HG02852 (cell line): ENCODE measurements at regions not wholly inside any gene's neighbourhood (a gene's known extent, or its start where the extent isn't known, plus 50 kb on each side); places are given as distances from the start of the nearest gene placed in this dataset.
"Not testable (repeated sequence)": the region's sequence is repeated elsewhere in the genome, so short reads cannot be mapped to it uniquely, and the experiment has no call there.

Source experiments
- ATAC-seq: cut with Tn5 transposase; IDR thresholded peaks from one replicate; pipeline ENCODE4 v1.9.1; 2021; ENCODE audit warnings: mild to moderate bottlenecking, moderate library complexity; ENCODE audit not compliant: unreplicated experiment

DNA sequence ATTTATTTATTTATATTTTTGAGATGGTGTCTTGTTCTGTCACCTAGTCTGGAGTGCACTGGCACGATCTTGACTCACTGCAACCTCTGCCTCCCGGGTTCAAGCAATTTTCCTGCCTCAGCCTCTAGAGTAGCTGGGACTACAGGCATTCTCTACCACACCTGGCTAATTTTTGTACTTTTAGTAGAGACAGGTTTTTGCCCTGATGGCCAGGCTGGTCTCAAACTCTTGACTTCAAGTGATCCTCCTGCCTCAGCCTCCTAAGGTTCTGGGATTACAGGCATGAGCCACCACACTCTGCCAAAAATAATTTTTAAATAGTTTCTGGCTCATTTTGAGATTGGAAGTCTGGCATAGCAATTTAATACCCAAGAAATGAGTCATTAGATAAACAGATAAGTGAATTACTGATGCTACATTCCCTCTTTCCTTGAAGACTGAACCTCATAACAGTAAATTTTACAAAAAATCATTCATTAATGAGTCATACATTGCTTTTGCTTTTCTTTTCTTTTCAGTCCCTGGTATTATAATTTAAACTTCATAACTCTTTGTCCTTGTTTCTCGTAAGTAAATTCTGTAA is 881.6 kb upstream of the PIK3C3 start:
- ATAC-seq = no peak

DNA sequence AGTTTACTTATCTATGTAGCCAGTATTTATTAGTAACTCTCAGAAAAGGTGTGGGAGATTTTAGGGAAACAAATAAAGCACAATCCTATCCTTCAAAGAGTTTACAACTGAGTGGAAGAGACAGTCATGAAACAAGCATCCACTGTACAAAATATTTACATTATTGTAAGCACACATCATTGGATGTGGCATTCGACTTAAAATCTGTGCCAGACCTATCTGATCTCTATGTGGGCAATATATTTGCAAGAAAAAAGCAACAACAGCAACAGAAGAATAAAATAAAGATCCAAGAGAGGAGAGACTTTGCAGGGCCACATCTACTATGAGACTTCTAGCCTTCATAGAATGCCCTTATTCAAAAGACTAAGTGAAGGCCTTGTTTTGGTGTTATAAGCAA is 882.1 kb upstream of the PIK3C3 start:
- ATAC-seq = no peak

DNA sequence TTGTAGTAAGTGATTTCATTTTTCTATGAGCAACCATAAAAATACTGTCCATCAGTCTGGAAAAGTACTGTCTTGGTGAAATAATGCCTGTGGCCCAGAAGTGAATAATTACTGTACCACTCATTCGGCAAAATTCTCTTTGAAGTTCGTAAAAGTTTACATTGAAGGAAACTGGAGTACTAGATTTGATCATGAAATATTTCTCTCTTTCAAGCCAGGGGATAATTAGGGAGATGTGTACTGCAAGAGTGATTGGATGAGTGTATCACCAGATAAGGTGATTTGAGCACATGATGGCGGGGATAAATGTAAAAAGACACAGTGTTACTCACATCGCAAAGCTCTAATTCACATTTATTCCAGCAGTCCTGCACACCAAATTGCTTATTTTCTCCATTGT is 883.2 kb upstream of the PIK3C3 start:
- no peak for ATAC-seq

DNA sequence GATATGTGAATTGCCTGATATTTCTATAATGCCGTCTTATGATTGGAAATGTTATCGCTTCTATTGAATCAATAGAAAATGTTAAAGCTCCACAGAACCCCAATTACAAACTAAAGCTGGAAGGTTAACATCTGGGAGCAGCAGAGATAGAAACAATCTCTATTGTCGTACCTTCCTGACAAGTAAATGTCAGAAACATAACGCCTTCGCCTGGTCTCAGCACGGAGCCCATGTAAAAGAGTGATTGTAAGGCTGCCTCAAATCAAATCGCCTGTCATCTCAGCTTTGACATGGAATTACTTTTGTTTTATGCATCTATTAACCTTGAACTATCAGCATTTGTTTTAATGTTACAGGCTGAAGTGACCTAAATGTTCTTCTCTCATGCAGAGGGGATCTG is 885.9 kb upstream of the PIK3C3 start:
- ATAC-seq = no peak

DNA sequence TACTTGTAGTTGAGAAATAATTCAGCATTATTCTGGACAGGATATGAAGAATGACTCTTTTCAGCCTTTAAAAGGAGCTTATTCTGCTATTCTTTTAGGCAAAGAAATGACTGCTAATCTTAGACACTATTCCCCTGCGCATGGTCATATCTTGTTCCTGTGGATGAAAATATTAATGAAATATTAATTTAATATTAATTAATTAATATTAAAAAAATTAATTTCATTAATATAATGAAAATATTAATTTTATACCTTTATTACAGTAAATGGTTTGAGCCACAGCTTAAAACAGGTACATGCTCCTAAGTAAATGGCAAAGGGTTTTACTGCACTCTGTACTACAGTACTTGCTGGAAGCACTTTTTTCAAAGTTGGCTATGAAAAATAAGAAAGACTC is 890.1 kb upstream of the PIK3C3 start:
- no peak for ATAC-seq

DNA sequence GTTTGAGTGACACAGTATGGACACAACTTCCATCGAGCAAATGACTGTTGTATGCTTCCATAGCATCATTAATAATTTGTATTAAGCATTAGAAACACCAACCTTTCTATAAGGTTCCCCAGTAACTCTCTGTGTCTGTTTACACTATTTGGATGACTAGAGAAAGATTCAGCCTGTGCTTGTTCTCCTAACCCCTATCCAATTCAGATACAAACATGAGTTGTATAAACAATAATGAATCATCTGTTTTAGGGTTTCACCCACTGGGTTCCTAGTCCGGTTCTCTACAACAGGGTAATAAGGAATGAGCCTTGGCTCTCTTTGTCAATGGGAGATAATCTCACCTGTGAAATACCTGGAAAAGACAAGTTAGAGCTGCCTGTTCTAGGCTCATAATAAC is 894.1 kb upstream of the PIK3C3 start:
- no peak for ATAC-seq

GRCh38 chr18:41059126-41059415 is 896.0 kb upstream of the PIK3C3 start:
- ATAC-seq = no peak

- no peak for ATAC-seq
Observed at GRCh38 chr18:41058351-41059125, 896.5 kb upstream of the PIK3C3 start.

- no peak for ATAC-seq
Observed at GRCh38 chr18:41052625-41053024, 902.4 kb upstream of the PIK3C3 start.

DNA sequence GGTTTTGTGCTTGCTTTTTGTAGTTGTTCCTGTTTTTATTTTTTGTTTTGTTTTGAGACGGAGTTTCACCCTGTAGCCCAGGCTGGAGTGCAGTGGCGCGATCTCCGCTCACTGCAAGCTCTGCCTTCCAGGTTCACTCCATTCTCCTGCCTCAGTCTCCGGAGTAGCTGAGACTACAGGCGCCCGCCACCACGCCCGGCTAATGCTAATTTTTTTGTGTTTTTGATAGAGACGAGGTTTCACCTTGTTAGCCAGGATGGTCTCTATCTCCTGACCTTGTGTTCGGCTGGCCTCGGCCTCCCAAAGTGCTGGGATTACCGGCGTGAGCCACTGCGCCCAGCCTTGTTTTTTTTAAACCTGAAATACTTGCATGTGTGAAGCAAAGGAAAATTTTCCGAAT is 908.8 kb upstream of the PIK3C3 start:
- ATAC-seq = not testable (repeated sequence)

DNA sequence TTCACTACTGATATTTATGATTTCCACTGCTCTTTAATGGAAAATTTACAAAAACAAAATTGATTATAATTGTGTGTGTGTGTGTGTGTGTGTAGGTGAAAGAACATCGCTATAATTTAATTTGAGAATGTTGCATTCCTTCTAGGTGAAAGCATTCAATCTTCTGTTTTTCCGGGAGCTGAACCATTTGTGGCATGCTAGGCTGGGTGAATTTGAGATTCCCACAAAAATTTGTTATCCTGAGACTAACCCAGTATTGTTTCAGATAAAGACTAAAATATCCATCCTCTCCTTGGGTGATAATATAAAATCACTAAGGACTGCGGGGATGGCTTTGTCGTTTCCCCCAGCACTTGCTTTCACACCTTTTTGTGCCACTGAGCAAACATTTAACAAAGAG is 911.2 kb upstream of the PIK3C3 start:
- no peak for ATAC-seq

DNA sequence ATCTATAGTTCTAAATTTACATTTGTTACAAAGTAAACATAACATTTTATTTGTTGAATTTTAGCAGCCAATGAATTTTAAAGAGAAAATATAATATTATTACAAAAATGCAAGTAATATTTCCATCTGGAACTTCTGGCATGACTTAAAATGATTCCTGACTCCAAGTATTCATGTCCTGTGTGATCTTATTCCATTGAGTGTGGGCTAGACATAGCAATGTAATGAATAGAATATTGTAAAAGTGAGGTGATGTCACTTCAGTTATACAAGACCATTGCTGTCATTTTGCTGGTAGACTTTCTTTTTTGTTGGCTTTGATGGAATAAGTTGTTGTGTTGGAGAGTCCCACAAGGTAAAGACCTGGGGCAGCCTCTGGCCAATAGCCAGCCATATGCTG is 912.2 kb upstream of the PIK3C3 start:
- no peak for ATAC-seq

DNA sequence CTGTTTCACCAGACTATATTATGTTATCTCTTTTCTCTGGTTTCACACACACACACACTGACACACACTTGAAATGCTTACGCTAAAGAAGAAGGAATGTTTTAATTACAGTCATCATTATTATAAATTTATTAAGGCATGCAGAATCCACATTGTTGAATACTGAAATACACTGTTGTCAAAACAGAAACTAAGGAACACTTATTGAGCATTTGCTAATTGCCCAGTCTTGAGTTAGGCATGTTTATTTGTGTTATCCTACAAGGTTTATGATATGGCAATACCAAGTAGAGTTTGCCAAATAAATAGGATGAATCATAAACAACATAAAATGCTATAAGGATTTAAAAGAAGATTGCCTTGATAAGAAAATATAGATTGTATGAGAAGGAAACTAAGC is 917.0 kb upstream of the PIK3C3 start:
- no peak for ATAC-seq

DNA sequence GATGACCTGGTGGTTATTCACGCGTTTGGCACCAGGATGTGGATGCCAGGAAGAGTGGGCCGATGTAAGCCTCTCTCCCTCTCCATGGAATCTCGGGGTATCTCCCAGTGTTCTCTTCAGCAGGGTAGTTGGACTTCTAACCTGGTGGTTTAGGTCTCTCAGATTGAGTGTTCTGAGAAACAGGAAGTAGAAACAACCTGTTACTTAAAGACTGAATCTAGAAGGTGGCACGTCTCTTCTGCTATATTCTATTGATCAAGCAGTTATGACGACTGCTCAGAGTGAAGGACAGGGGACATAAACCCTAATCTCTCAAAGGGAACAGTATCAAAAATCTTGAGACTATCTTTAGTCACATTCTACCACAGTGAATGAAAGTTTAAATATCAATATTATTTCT is 918.7 kb upstream of the PIK3C3 start:
- no peak for ATAC-seq

DNA sequence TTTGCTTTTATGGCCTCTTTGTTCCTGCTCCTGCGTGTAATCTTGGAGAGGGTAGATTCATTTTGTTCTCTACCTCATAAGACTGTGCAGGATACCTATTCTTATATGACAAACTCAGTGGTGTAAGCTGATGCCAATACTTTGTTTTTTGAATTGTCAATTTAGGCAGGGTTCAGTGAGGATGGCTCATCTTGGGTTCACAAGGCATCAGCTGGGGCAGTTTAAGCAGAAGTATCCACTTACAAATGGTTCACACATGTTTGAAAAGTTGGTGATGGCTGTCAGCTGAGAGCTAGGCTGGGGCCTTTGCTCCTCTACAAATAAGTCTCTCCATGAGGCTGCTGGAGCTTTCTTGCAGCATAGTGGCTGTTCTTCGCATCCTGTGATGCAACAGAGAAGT is 920.6 kb upstream of the PIK3C3 start:
- no peak for ATAC-seq

DNA sequence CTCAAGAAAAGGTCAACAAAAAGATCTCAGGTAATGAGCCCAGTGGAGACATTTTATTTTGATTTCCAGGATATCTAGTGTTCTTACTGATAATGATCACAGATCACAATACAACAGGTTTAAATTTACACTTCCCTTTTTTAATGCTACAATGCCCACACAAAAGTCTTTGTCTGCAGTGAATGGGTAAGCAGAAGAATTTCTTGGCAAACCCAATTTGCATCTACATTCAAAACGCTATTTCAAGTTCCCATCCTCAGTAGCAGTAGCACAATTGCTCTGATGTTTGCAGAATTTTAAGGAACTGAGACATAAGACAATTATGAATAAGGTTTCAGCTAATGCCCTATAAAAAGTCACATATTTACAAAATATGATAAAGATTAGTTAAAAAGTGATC is 929.4 kb upstream of the PIK3C3 start:
- ATAC-seq = no peak

DNA sequence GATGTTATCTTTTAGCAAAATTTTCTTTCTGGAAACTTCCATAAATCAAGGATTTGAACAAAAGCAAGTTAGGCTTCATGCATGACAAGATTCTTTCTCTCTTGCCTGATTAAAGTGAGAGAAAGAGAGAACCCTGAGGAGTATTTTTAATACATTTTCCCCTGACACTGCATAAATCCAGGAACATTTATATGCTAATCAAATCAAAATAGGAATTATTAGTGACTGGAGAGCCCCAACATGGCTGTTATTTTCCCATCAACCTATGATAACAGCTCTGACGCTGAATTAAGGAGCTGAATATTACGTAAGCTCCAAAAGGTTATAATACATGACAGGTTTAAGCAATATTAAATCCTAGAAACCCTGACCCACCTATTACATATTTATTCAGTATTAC is 930.2 kb upstream of the PIK3C3 start:
- ATAC-seq = no peak

DNA sequence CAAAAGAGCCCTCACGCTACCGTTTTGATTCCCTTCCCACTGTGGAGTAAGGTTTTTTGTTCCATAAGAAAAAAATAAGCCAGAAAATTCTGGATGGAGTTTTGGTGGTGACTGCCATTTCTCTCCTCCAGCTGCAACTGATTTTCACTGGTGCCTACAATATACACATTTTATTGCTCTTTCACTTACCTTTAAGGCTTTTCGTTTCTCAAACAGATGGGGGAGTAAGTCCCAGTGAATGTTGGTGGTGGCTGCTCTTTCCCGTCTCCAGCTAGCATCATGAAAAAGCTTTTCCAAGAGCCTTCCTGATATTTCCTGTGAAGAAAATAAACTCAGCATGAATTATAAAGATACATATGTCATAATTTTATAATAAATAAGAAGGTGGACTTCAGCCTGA is 932.5 kb upstream of the PIK3C3 start:
- ATAC-seq = no peak

DNA sequence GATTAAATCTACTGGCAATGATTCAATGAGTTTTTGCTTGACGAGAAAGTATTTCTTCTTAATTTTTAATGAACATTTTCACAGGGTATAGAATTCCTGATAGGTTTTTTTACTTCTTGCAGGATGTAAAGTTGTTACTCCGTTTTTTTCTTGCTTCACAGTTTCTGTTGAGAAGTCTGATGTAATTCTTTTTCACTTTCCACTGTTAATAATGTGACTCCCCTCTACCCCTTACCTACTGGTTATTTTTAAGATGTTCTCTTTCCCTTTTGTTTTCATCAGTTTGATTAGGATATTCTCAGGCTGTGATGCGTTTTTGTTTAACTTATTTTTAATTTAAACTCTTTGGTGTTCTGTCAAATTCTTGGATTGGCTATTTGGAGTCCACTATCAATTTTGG is 933.9 kb upstream of the PIK3C3 start:
- ATAC-seq = no peak

GRCh38 chr18:41012194-41012593 is 942.8 kb upstream of the PIK3C3 start:
- no peak for ATAC-seq

DNA sequence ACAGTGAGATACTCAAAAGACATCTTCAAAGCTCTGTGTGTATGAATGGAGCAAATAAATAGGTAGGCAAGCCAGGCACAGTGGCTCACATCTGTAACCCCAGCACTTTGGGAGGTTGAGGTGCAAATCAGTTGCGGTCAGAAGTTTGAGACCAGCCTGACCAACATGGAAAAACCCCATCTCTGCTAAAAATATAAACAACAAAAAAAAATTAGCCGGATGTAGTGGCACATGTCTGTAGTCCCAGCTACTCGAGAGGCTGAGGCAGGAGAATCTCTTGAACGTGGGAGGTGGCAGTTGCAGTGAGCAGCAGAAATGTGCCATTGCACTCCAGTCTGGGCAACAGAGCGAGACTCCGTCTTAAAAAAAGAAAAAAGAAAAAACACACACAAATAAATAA is 945.1 kb upstream of the PIK3C3 start:
- ATAC-seq = no peak

- ATAC-seq = no peak
Observed at GRCh38 chr18:41004324-41004723, 950.7 kb upstream of the PIK3C3 start.

DNA sequence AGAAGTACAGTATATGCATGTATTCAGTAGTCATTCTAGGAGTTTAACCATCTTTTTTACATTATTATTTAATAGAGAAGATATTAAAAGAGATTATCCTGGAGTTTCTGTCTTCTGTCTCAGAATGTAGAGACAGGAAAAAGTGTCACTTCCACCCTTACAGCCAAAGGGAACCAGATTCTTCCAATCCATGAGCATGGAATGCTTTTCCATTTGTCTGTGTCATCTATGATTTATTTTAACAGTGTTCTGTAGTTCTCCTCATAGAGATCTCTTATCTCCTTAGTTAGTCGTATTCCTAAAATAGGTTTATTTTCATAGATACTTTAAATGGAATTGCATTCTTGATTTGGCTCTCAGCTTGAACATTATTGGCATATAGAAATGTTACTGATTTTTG is 959.5 kb upstream of the PIK3C3 start:
- no peak for ATAC-seq
